ENCODE measurements at regions not wholly inside any gene's neighbourhood (a gene's known extent, or its start where the extent isn't known, plus 50 kb on each side); places are given as distances from the start of the nearest gene placed in this dataset.
"Not testable (repeated sequence)": the region's sequence is repeated elsewhere in the genome, so short reads cannot be mapped to it uniquely, and the experiment has no call there.

GRCh38 chr10:124324856-124325632 lies 93.7 kb downstream of the OAT start:
- no peak for DNase-seq (ENCODE audit: extremely low read depth, low read depth)

GRCh38 chr10:124324451-124324850 lies 94.3 kb downstream of the OAT start:
- no peak for DNase-seq (ENCODE audit: extremely low read depth, low read depth)

GRCh38 chr10:124323806-124324205 lies 94.9 kb downstream of the OAT start:
- no peak for DNase-seq (ENCODE audit: extremely low read depth, low read depth)

GRCh38 chr10:124323111-124323725 lies 95.5 kb downstream of the OAT start:
- peak; percentile 15 for DNase-seq (ENCODE audit: extremely low read depth, low read depth)

- DNase-seq (ENCODE audit: extremely low read depth, low read depth) = no peak
Measured at GRCh38 chr10:124322191-124322980, 96.3 kb downstream of the OAT start.

- no peak for DNase-seq (ENCODE audit: extremely low read depth, low read depth)
Measured at GRCh38 chr10:124321433-124322089, 97.2 kb downstream of the OAT start.

- DNase-seq (ENCODE audit: extremely low read depth, low read depth) = no peak
Measured at GRCh38 chr10:124320778-124321432, 97.8 kb downstream of the OAT start.

GRCh38 chr10:124319926-124320391 lies 98.8 kb downstream of the OAT start:
- DNase-seq (ENCODE audit: extremely low read depth, low read depth) = no peak

- not testable (repeated sequence) for DNase-seq (ENCODE audit: extremely low read depth, low read depth)
Measured at GRCh38 chr10:124319520-124319919, 99.2 kb downstream of the OAT start.

- no peak for DNase-seq (ENCODE audit: extremely low read depth, low read depth)
Measured at GRCh38 chr10:124318811-124319210, 99.9 kb downstream of the OAT start.

- no peak for DNase-seq (ENCODE audit: extremely low read depth, low read depth)
Measured at GRCh38 chr10:124318076-124318475, 100.6 kb downstream of the OAT start.

- no peak for DNase-seq (ENCODE audit: extremely low read depth, low read depth)
Measured at GRCh38 chr10:124316326-124316725, 102.4 kb downstream of the OAT start.

GRCh38 chr10:124315591-124316270 lies 103.0 kb downstream of the OAT start:
- DNase-seq (ENCODE audit: extremely low read depth, low read depth) = no peak

GRCh38 chr10:124313374-124313773 lies 105.3 kb downstream of the OAT start:
- DNase-seq (ENCODE audit: extremely low read depth, low read depth) = no peak

- DNase-seq (ENCODE audit: extremely low read depth, low read depth) = no peak
Measured at GRCh38 chr10:124308811-124309210, 109.9 kb downstream of the OAT start.

GRCh38 chr10:124308056-124308645 lies 110.6 kb downstream of the OAT start:
- DNase-seq (ENCODE audit: extremely low read depth, low read depth) = no peak

- DNase-seq (ENCODE audit: extremely low read depth, low read depth) = no peak
Measured at GRCh38 chr10:124307591-124307990, 111.1 kb downstream of the OAT start.

GRCh38 chr10:124306922-124307371 lies 111.8 kb downstream of the OAT start:
- DNase-seq (ENCODE audit: extremely low read depth, low read depth) = no peak

GRCh38 chr10:124306520-124306919 lies 112.2 kb downstream of the OAT start:
- no peak for DNase-seq (ENCODE audit: extremely low read depth, low read depth)
